Cardiac septum (tissue), 1 donor: ENCODE measurements at regions not wholly inside any gene's neighbourhood (a gene's known extent, or its start where the extent isn't known, plus 50 kb on each side); places are given as distances from the start of the nearest gene placed in this dataset.

Experiments
- DNase-seq: peaks from one replicate; pipeline ENCODE4 v3.0.0-alpha.2; 2020; ENCODE audit warnings: low spot score
- intact Hi-C: fragments of 100-400 bp; cut with DNase I; formaldehyde crosslinking; loops from one replicate; pipeline ENCODE4 v1.14.0; 2022
- donor health status: DM: no; HTN: no; CAD: no.

- intact Hi-C loops = no loop called here
Measured at GRCh38 chr1:90650401-90650800, 66.7 kb downstream of the BARHL2 start.

DNA sequence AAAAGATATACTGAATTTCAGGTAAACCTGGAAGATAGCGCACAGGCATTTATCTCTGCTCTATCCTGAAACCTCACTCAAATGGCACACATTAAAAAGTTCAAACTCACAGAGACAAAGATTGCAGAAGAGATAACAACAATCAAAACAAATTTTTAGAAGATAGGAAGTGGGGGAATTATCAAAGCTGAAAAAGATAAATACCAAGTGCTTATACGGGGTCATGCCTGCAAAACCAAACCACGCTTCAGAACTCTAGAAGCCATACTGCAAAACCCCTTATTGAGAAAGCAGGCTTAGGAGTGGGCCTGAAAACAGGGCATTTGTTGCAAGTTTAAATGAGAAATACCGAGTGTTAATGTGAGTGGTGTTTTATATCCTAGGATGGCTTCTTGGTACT is 76.8 kb downstream of the BARHL2 start:
- intact Hi-C loops = no loop called here
- no peak for DNase-seq

More at GRCh38 chr1:90650401-90650800, 66.7 kb downstream of the BARHL2 start:
- DNase-seq = no peak

DNA sequence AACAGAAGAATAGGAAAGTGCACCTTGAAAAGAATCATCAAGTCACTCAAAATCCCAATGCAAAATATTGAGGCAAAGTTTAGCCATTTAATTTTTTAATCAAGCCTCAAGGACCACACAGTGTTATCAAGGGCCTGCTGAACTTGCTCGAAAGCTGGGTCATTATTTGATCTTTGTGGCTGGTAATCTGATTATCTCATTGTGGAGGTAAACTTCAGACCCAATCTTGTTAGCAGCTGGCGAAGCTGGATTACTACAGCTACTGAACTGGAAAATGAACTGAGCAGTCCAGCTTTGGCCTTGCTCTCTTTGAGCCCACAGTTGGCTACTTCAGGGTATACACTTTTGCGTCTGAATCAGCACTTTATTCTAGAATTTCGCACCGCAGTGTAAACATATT is 94.4 kb downstream of the BARHL2 start:
- intact Hi-C loops = no loop called here
- DNase-seq = no peak

DNA sequence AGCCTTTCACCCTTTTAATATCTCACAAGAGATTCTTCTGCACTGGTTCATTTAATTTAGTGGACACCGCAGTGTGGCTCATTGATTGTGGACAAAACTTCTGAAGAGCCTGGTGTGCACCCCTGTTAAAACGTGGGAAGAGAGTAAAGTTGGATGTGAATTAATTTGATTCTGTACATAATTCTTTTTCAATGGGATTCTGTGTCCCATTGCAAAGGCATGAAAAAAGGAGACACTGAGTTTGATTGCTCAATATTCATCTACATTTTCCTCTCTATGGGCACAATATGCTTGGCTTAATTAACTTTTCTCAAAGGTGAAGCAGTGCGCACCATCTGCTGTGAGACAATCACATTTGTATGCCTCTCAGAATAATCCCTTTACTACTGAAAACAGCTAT is 95.1 kb downstream of the BARHL2 start:
- DNase-seq = no peak
- intact Hi-C loops = no loop called here

GRCh38 chr1:90616395-90616794 is 100.7 kb downstream of the BARHL2 start:
- intact Hi-C loops = no loop called here

GRCh38 chr1:90614872-90615271 is 102.2 kb downstream of the BARHL2 start:
- no peak for DNase-seq
- intact Hi-C loops = no loop called here

More at GRCh38 chr1:90616395-90616794, 100.7 kb downstream of the BARHL2 start:
- no peak for DNase-seq

DNA sequence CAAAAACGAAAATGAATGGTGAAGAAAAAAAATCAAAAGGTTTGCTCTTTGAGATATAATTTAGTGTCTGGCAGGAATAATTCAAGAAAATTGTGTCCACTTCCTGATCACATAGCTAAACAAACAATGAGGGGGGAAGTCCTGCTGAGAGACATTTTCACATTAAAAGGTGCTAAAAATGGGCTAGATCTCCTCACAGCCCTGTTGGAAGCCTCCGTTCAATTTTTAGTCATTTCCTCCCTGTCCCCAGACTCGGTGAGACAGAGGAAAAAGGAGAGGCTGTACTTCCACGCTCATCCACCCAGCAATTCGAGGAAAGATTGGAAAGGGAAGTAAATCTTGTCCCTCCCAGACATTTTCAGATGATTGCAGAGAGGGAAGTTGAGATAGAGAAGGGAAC is 103.7 kb downstream of the BARHL2 start:
- no peak for DNase-seq
- intact Hi-C loops = no loop called here

DNA sequence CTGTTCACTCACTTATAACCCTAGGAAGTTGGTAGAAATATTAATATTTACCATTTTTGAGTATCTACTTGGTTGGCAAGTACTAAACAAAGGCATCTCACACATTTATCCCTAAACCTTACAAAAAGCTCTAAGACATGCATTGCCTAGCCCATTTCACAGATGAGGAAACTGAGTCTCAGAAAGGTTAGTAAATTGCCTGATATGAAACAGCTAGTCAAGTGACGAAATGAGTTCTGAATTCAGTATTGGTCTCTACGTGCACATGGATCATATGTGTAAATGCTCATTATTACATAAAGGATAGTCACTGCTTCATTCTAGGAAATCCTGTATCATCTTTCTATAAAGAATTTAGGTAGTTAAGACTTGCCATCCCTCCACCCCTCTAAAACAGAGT is 105.1 kb downstream of the BARHL2 start:
- intact Hi-C loops = no loop called here
- no peak for DNase-seq

GRCh38 chr1:90607736-90608135 is 109.4 kb downstream of the BARHL2 start:
- intact Hi-C loops = no loop called here
- no peak for DNase-seq

DNA sequence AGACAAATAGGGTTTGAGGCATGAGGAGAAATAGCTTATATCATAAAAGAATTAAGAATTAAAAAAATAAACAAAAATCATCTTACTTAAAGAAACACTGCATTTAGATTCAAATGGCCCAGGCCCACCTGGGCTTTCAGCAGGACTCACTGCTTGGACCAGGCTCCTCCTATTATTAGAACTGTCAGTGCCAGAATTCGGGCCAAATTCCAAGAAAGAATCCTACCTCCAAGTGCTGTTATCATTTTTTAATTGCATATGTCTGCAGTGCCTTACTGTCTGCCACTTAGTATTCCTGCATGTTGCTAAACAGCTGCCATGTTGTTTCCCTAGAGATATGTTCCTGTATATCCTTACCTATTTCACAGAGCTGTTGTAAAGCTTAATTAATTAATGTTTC is 112.0 kb downstream of the BARHL2 start:
- intact Hi-C loops = no loop called here
- no peak for DNase-seq

DNA sequence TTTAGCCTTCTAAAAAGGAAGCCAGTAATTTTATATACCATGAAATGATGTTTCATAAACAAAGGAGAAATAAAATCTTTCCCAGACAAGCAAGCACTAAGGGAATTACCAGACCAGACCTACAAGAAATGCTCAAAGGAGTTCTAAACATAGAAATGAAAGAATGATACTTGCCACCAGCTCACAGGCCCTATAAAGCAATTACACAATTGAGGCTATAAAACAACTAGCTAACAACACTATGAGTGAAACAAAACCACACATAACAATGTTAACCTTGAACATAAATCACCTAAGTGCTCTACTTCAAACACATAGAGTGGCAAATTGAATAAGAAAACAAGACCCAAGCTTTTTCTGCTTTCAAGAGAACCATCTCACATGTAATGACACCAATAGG is 123.8 kb downstream of the BARHL2 start:
- DNase-seq = no peak
- intact Hi-C loops = no loop called here

DNA sequence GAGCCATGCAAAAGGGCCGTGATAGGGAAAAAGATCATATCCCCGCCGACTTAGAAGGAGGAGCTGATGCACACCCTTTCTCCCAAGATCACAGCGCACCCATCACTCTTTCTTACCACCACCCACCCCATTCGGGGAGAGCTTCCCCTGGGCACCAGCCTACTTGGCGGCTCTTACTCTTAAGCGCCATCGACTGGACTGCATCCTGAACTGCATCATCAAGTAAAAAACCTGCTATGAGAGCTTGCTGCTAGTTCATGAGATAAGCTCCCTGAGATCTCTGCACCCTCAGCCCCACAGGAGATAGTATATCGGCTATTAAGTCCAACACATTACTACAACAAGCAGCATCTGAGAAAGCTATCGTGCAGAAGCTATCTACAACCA is 125.1 kb downstream of the BARHL2 start:
- intact Hi-C loops = no loop called here
- no peak for DNase-seq

DNA sequence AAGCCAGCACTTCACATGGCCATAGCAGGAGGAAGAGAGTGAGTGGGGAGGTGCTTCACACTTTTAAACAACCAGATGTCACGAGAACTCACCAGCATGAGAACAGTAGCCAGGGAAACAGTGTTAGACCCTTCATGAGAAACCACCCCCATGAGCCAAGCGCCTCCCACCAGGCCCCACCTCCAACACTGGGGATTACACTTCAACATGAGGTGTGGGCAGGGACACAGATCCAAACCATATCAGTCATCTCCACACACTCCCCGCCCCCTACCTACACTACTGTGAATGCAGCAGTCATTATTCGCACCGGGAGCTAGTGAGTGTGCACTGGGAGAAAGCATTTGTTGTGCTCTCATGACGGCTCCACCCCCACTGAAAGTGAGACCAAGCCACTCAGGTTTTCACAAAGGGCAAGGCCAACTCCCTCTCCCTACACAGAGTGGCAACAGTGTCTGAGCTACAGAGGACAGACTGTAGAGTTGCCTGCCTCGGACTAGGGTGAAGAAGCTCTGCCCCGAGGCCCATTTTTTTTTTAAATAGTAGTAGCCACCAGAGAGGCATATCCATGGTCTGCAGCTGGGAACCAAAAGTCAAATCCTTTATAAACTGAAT is 125.6 kb downstream of the BARHL2 start:
- no peak for DNase-seq
- intact Hi-C loops = no loop called here

DNA sequence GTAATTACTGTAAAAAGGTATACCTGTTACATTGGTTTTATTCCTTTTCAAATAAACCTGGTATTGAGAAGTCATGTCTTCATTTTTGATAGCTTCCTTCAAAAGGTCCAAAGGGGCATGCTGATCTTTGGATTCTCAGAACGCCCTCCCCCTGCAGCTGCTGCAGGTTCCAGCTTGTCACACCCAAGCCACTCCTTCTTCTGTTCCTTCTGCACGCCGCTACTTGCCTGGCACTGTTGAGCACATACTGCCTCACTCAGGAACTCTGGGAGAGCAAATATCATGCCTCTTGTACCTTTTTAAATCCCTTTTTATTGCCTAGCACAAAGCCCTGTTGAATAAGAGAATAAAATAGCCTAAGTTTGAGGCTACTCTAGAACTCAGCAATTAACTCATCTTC is 136.9 kb downstream of the BARHL2 start:
- intact Hi-C loops = no loop called here
- no peak for DNase-seq

DNA sequence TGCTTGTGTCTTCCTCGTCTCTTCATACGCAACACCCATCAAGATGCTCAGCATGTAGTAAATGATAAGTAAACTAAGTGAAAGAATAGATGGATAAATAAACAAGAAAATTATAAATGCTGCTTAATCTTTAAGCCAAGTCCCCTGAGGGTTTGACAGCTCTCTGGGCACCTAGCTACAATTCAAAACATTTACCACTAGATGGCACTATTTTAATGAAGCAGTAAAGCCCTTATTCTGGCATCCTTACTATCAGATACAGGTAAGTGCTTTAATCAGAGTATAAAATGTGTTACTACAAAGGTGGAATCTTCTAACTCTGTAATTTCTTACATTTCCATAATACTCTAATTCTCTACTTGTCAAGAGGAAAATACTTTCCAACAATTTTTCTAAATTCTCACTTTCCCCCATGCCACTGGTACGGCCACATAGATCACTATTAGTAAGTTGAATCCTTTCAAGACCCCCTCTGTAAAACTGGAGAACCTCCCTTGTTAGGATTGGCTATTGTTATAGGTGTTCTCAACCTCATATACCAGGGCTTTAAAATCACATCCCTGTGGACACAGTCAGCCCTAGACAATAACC is 137.8 kb downstream of the BARHL2 start:
- no peak for DNase-seq
- intact Hi-C loops = loop anchor here (5.0 kb wide), 1 partner anchor 583 kb away; no protein-coding TSS in a partner anchor

DNA sequence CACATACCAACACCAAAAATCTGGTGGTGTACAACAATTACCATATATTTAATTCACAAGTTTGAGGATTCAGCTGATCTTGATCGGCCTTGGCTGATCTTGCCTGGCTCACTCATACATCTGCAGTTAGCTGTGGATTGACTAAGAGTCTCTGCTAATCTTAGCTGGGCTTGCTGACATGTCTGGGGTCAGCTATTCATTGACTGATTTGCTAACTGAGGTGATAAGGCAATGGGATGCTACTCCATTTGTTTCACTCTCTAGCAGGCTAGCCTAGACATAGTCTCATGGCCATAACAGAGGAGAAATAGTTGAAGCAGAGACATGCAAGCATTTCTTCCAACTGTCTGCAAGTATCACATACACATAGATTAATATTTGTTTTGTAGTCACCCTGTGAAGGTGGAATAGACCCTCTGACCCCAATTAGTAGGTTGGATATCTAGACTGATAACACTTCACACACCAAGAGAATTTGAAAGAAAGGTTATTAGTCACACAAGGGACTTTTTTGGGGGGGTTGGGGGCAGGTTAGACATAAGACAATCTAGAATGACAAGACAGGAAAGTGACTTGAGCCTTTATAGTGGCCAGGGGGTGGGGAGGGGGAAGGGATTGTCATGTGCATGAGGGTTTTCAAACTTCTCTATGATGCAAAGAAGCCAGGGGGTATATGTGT is 142.3 kb downstream of the BARHL2 start:
- intact Hi-C loops = loop anchor here (5.0 kb wide), 1 partner anchor 587 kb away; no protein-coding TSS in a partner anchor
- DNase-seq = no peak

DNA sequence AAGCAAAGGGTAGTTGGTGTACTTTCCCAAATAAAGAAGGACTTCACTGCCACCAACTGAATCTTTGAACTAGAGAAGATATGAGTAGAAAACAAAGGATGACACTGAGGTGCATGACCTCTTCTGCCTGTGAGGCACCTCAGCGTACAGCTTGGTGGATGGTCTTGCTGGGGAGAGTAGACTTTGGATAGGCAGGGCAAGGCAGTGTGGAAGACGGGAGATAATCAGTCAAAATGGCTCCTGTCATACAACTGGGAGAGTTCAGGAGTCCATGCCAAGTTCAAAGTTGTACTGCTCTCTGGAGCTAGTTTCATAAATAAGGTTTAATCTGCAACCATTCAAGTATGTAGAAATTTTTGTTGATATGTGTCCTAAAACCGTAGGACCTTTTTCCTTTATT is 143.4 kb downstream of the BARHL2 start:
- DNase-seq = no peak
- intact Hi-C loops = no loop called here

DNA sequence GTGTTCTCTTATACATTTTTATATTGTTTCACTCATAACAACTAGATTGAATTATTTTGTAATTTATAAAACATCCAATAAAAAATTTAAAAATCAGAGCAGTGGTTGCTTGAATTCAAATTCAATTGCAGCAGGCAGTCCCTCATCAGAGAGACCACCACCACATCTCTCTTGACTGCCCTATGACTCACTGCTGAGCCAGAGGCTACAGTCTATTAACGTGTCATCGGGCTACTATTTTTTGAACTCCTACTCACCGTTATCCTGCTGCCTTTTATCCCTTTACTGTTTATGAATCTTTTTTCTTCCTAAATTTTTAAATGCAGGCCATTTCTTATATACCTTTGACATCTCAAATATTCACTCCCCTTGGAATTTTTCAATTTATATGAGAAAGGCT is 144.7 kb downstream of the BARHL2 start:
- DNase-seq = no peak
- intact Hi-C loops = no loop called here

GRCh38 chr1:90568436-90568835 is 148.7 kb downstream of the BARHL2 start:
- DNase-seq = no peak
- intact Hi-C loops = no loop called here

DNA sequence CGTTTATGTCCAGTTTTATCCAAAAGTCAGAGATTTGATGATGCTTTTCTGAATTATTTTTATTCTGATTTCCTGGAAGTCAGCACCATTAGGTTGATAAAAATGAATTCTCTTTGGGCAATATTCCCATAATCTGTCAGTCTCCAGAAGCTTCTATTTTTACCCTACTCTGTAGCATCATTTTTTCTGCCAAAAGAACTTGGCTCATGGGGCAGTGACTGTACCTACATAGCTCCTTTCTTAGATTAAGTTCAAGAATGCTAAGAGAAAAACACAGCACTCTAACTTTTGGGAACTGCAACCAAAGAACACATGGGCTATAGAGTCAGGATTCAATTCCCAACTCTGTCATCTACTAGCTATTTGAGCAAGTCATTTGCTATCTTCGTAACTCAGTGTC is 152.9 kb downstream of the BARHL2 start:
- no peak for DNase-seq
- intact Hi-C loops = no loop called here

DNA sequence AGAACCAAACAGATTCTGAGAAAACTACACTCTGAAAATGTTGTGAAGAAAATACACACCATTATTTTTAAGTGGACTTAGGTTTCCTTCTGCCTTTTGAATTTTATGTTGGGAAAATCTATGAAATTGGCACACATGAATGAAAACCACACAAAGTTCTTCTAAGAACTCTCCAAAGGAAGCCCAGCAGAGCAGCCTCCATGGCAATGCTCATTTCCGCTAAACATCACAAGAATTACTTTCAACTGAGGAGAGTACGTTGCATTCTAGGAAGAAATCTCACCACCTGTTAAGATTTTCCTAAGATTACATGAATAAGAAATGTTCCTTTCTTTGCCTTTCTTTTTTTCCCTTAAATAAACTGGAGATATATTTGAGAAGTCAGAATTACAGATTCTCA is 154.2 kb downstream of the BARHL2 start:
- no peak for DNase-seq

More for the DNA sequence above, 154.2 kb downstream of the BARHL2 start:
- intact Hi-C loops = no loop called here
